ENCODE measurements at regions not wholly inside any gene's neighbourhood (a gene's known extent, or its start where the extent isn't known, plus 50 kb on each side); places are given as distances from the start of the nearest gene placed in this dataset.
"Not testable (repeated sequence)": the region's sequence is repeated elsewhere in the genome, so short reads cannot be mapped to it uniquely, and the experiment has no call there.

DNA sequence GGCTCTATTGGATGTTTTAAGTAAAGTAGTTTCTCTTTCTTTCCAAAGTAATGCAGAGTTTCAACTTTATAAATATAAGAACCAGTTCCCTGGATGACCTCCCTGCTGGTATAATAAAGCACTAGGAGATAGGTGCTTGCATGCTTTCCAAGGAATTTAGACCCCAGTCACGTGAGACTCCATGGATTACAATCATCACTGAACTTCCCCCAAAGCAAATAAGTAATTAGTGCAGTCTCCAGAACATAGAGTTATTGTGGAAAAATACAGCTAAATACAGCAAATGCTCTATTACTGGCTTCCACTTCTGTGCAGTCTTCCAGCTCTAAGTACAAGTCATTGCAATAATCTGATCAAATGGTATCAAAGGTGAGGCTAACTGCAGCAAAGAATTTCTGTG, 220.2 kb upstream of the STEAP1 start:
- no peak for DNase-seq

DNA sequence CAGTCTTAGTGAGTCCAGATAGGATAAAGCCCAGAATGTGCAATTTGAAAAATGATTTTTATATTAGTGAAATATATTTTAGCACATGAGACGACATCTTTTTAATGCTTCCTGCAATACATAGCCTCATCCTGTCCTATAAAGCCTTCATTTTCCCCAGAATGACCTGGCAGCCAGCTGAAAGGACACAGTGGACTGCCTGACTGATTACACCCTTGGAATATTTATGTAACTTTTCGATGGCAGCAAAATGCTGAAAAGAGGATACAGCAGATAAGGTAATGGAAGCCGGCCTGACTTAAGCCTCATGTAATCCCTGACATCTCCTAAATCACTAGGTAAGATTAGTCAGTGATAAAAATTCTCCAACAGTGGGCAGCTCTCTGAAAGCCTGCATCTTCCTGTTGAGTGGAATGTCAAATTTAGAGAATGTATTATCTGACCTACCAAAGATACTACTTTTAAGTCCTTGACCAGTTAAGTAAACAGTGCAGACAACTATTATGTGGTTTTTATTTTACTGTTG, 210.7 kb upstream of the STEAP1 start:
- no peak for DNase-seq

DNA sequence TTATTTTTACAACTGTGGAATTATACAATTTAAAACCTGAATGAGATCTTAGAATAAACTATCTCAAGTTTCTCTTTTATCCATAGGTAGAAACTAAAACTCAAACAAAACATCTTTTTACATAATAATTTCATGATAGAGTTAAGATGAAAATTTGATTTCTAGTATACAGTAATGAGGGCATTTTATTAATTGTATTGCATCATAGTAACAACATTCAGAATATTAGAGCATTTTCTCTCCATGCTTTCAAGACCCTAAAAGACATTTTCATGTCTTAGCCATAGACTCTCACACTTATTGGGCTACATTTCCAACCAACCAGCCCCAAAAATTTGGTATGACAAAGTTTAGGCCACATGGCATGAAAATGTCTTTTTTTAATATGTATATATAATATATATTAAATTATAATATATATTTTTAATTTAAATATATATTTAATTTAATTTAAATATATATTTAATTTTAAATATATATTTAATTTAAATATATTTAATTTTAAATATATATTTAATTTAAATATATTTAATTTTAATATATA, 195.7 kb upstream of the STEAP1 start:
- no peak for DNase-seq

DNA sequence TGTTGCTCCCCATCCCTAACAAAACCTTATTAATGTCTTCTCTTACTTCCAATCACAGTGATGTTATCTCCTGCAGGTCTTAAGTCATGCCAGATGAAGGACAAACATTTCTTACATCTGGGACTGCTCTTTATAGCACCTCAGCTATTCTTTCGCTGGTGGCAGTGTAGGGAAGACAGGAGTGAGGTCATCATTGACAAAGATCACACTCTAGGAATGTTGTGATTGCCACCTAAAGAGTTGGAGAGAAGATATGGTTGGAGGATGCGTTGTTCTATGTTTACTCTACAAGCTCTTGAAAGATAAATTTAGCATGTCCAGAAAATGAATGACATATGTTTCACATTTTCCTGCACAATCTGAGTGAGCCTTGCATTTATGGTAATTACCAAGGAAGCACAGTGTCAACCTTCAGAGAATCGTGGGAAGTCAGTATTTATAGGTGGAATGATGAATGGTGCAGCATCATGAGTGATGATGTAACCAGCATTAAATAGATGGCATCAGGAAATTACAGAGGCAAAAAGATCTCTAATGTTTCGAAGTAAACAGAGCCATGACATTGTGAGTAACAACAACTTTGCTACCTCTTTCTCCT, 188.1 kb upstream of the STEAP1 start:
- no peak for DNase-seq

DNA sequence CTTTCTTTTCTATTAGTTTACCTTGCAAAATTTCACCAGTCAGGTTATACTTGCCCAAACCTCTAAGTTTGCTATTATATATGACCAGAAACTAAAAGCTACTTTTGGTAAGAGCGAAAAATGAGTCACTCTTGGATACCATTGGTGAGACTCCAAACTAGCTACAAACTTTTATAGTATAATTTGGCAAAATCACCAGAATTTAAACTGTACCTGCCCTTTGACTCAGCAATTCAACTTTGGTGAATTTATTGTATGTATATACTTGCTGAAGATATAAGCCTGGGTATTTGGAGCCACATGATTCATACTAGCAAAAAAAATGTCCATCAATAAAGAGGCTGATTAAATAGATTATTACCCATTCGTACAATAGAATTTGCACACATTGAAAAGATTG, 178.7 kb upstream of the STEAP1 start:
- DNase-seq = no peak

DNA sequence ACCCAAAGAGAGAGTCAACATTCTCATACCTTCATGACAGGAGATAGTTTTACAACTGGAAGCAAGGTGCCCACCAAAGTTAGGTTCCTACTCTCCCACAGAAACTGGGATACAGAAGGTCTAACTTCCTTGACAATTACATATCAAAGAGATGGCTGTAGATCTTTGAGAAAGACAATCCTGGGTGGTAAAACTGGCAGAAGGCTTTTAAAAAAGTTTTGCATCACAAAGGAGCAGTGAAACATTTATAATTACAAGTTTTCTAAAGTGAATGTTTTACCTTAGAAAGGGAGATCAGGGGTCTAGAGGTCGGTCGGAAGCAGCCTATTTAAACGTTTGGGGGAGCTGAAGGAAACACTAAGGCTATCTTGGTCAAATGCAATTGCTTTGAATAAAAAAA, 166.6 kb upstream of the STEAP1 start:
- DNase-seq = no peak

DNA sequence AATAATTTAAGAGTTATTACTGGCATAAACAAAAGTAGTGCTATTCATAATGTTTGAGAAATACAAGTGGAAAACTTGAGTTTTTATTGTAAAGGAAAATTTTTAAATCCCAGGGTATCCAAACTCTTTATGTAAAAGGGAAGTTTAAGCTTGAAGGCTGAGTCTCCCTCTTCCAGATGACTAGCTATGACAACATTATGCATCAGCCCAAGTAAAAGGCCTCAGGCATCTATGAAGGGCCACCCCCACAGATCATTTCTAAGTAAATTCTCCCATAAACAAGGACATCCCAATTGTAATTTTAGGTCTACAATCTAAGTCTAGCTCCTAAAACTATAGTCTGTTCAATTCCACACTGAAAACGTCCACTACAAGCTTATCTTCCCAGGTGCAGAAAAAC, 166.2 kb upstream of the STEAP1 start:
- no peak for DNase-seq

DNA sequence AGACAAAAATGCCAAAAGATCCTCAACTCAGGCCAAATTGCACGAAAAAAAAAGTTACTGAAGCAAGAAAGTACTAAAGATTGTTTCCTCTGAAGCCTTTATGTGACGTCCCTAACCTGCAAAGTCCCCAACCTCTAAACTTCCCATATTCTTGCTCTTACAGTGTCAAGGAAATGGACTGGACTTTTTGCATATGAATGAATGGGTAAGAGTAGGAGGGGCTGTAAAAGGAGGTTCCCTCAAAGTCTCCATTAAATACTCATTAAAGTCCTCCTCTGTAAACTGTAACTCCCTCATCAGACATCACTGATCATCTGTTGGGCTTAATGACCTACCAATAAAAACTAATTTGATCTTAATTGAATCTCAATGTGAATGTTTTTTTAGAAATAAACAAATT, 164.8 kb upstream of the STEAP1 start:
- no peak for DNase-seq

DNA sequence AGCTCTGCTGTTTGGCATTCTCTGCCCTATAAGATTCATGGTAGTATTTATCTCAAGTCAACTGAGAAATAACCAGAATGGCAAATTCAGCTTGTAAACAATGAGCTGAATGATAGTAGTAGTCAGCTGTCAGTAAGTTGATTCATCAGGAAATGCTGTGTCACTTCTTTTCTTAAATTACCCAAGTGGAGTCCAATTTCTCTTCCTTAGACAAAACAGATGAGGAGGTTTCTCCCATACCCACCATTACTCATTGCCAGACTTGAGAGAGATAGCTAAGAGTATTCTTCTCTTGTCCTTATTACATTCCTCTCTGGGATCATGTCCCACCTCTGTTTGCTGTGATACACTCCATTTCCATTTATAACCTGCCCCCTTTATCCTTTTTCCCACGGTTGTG, 159.8 kb upstream of the STEAP1 start:
- no peak for DNase-seq

DNA sequence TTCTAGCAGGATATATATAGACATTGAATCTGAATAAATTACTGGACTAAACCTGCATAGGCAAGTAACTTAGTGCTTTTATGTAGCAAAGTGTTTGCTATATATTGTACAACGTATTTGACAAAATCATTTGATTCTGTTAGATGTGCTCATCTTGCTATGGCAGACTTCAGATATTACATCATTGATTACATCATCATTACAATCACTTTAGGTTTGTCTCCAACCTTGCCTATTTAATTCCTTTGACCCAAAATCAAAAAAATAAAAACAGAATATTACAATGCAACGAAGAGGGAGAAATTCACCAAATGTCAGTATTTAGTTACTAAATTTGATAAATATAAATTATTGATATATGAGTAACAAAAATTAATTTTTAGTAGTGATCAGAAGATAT, 155.7 kb upstream of the STEAP1 start:
- no peak for DNase-seq

DNA sequence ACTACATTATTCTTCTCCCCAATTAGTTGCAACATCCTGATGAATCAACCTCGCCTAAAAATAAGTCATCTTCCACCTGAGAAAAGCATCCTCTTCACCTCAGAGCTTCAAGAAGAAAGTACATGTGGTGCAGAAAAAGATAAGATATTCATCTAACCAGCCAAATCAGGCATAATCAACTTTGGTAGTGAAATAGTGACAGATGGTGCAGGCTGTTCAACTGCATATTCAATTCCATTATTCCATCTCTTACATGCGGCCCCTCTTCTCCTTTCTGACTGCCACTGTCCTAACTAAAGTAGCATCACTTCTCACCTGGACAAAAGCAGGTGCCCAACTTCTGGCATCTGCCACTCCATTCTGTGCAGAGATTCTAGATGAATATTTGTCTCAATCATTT, 148.4 kb upstream of the STEAP1 start:
- no peak for DNase-seq

DNA sequence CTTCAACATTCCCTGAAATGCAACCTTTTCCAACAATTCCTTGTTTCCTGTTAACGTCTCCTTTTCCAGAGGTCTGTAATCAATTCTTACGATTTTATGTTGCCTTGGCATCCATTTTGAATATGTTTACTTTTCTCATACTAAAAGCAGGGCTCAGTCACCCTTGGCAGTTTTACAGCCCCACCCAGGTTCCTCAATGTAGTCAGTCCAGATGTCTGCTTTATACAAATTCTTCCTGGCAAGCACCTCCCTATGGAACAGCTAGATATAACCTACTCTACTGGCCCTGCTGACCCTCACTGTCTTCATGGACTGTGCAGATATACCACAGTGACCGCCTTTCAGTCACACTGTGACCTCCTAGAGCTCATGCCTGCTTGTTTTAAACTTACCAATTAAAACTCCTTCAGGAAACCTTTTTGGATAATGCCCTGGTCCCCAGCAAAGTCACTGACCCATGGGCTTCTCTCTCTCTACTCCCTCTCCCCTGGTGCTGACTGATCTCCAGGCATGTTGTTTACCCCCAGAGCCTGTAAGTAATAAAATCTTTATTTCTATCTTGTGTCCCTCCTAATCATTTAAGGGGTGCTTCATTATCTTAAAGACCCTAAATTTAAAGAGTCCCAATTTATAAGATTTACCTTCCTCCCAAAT, 147.1 kb upstream of the STEAP1 start:
- DNase-seq = no peak

DNA sequence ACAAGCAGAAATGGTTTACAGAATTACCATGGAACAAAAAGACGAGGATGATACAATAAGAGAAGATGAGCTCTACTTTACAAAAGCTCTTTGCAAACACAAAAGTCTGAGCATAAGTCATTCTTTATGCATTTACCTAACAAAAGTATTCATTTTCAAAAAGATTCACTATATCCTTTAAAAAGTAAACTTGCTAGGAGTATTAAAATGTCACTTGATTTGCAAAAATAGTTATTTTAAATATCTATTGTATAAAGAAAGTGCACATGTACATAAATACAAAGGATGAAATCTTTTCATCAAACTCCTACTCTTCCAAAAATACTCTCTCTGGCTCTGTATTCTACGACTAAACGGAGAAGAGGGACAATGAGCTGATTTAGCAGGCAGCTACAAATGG, 146.4 kb upstream of the STEAP1 start:
- no peak for DNase-seq

DNA sequence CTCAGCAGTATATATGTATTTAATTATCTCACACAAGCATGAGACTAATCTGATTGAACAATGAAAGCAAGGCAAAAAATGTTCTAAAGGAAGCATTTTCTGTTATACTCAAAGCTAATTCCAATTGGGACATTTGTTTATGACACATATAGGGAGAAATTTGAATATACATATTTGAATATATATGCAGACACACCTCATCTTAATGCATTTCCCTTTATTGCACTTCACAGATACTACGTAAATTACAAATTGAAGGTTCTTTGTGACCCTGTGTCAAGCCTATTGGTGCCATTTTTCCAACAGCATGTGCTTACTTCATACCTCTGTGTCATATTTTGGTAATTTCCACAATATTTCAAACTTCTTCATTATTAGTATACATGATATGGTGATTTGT, 132.1 kb upstream of the STEAP1 start:
- no peak for DNase-seq

DNA sequence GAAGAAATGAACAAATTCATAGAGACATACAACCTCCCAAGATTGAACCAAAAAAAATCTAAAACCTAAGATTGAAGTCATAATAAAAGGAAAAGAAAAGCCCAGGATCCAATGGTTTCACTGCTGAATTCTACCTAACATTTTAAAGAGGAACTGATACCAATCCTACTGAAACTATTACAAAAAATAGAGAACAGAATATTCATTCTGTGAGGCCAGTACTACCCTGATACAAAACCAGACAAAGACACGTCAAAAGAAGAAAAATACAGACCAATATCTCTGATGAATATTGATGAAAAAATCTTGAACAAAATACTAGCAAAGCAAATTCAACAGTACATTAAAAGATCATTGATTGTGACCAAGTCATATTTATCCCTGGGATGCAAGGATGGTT, 128.5 kb upstream of the STEAP1 start:
- no peak for DNase-seq

DNA sequence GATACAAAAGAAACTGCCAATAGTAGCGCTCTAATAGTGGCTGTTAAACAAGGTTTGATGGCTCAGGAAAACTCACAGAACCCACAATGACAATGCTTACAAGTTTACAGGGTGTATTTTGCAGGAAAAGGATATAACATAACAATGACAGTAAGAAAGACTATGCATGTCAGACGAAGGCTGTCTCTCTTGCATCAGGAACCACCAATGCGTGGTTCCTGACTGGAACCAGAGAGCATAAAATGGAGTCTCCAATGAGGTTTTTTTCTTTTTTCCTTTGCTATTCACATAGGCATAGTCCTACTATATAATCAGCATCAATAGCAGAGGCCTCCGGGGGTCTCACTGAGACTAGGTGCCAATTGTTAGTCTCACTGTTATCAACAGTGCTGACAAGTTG, 120.4 kb upstream of the STEAP1 start:
- DNase-seq = no peak

DNA sequence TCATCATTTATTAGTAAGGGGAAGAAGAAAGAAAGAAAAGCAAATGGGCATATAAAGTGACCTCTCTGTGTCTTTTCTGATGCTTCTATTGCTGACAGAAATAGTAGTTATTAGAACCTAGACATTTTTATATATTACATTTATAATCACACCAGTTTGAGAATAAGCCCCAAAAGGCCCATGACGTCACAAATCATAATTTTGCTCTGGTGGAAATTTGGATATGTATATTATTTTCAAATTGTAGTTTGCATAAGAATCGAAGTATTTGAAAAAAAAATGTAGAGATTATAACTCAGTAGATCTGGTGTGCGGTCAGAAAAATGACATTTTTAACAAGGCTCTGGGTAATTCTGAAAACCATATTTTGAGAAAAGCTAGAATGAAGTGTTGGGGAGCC, 101.2 kb upstream of the STEAP1 start:
- DNase-seq = no peak

DNA sequence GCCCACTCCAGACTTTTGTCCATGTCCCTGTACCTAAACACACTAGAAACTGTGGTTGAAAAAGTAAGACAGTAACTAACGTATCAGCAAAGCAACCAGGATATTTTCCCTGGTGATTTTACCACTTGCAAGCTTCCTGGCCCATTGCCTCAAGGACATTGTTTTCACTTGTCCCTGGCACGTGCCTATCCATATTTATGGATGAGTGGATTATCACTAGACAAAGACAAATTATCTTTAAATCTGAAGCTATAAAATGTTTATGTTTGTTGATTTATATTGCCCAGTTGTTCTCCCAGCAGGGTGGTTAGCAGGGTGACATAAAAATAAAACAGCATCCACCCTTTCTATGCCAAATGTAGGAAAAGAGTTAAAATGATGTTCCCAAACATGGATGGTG, 93.2 kb upstream of the STEAP1 start:
- DNase-seq = no peak

DNA sequence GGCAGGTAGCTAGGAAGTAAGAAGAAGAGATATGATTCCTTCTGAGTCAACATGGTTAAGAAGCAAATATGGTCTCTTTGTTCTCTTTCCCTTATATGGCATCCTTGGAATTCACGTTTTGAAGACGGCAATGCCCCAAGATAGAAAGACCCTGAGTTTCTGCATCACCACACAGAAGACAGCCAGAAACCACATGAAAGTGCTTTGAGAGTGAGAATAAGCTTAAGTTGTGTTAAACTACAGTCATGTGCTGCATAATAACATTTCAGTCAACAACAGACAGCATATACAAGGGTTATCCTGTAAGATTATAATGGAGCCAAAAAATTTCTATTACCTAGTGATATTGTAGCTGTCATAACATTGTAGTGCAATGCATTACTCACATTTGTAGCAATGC, 89.9 kb upstream of the STEAP1 start:
- DNase-seq = no peak

DNA sequence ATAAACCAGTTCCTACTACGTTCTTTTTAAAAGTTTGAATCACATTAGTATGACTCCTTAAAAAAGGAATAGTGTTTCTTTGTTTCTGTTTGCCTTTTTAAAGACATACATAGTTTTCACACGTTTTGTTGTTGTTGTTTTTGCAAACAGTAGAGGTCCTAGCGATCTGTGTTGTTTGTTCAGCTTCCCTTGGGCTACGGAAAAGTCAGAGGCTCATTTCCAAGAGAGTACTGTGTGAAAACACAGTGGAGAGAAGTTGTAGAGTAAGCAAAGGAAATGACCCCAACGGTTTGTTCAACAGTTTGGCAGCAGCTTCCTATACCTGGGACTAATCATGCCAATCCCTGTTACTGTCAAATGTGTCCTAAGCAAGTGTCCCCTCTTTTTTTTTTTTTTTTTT, 87.1 kb upstream of the STEAP1 start:
- no peak for DNase-seq

DNA sequence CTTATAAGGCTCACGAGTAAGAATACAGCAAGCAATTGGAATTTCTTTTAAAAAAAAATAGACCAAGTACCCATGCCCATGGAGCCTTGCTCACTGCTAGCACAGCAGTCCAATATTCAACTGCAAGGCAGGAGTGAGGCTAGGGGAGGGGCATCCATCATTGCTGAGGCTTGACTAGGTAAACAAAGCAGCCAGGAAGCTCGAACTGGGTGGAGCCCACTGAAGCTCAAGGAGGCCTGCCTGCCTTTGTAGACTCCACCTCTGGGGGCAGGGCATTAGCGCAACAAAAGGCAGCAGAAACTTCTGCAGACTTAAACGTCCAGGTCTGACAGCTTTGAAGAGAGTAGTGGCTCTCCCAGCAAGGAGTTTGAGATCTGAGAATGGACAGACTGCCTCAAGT, 84.0 kb upstream of the STEAP1 start:
- DNase-seq = not testable (repeated sequence)

DNA sequence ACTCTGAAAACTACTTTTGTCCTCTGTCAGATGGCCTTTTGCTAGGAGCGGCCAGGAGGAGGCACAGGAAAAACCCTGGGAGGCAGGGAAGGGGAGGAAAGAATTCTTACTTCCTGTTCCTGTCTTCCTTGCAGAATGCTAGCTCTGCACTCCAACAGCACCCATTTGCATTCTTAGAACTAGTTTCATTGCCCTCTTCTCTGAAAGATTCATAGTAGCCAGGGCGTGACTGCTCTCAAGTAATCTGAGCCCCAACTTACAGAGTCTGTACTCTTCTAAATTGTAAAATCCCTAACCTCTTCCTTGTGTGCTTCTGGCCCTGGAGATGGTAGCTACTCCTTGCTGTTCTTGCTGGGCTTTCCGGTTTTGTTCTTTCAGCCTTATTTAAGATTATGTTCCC, 75.3 kb upstream of the STEAP1 start:
- no peak for DNase-seq

DNA sequence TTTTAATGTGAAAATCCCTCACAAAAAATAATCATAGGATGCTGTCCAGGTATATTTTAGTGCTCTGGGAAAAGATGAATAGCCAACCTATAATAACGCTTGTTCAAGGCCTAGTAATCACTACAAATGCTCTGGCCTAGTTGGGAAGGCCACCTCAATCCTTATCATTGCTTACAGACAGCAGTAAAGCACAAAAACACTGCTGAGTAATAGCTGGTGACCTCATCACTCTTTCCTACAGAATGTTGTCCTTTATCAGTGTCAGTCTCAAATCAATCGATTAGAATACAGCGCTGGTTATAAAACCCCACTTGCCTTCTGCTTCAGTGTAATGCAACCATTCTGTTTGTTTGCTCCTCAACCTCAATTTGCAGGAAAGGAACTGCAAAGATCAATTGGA, 72.6 kb upstream of the STEAP1 start:
- DNase-seq = no peak

DNA sequence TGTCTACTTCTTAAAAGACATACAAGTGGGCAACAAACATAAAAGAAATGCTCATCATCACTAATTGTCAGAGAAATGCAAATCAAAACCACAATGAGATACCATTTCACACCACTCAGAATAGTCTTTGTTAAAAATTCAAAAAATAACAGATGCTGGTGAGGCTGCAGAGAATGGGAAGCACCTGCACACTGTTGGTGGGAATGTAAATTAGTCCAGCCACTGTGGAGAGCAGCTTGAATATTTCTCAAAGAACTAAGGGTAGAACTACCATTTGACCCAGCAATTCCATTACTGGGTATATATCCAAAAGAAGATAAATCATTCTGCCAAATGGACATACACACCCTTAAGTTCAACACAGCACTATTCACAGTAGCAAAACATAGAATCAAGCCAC, 61.8 kb upstream of the STEAP1 start:
- DNase-seq = no peak

DNA sequence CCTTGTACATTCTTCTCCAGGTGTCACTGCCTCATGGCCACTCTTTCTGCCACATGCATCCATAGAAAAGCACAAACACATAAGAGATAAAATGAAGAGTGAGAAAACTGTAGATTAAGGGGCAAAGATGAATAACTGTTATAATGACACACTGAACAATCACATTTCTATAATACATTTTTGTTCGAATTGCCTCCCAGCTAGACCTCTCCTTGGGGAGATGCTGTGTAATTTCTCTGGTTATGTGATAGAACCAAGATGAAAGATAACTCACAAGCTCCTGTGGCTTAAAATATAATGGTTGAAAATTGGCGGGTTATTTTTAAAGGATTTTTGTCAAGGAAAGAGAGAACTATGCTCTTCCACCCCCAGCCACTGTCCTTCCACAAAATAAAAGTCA, 60.2 kb upstream of the STEAP1 start:
- DNase-seq = no peak
